ENCODE measurements at regions not wholly inside any gene's neighbourhood (a gene's known extent, or its start where the extent isn't known, plus 50 kb on each side); places are given as distances from the start of the nearest gene placed in this dataset.

DNA sequence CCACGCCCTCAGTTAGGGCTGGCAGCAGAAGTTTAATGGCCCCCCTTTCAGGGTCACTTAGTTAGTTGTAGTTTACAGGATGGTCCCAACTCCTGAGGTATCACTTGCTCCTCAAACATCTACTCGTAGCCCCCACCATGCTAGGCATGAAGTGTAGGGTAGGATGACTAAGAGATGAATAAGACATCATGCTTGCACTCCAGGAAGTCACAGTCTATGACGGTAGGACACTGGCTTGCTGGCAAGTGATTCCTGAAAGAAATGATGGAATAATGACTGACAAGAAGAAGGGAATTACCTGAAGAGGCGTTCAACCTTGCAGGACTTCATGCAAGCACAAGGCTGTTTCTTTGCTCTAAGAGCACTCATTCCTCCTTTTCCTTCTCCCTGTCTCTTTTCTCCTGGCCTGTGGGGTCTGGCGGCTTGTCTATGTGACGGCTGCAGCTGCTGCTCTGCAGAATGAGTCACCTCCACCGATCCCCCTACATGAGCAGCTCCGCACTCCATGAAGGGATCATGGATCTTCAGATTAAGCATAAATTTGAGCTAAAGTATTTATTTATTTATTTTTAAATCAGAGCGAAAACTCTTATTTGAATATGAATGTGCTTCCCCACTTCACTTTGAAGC lies 82.9 kb upstream of the BOC start:
- POLR2A ChIA-PET (ENCODE audit: partially characterized antibody): no interaction called here
- Mint-ChIP-seq H3K4me1 (peaks cover 0 to 2% (median 0%) of the 10 kb centered on the region in 4 donors), H3K9me3 (peaks cover 0 to 2% (median 0%) of the 10 kb centered on the region in 8 donors), H3K27ac (no peak overlapping the region), H3K4me3 (no peak overlapping the region), H3K27me3 (no peaks in the 10 kb centered on the region), H3K36me3 (no peaks in the 10 kb centered on the region)
- H3K4me3 ChIP-seq (ENCODE audit: low read length in 2 of 2): no peak overlapping the region
- H3K36me3 ChIP-seq (ENCODE audit: insufficient read depth, low read length): no peaks in the 10 kb centered on the region
- H3K9me3 ChIP-seq (ENCODE audit: control insufficient read depth in 1 of 2, low read length in 2 of 2): no peaks in the 10 kb centered on the region
- H3K4me1 ChIP-seq (ENCODE audit: insufficient read depth, low read length): no peaks in the 10 kb centered on the region
- intact Hi-C loops (cut with micrococcal nuclease): no loop called here
- CTCF ChIA-PET (ENCODE audit: partially characterized antibody): no interaction called here
- no peak for DNase-seq
- no peaks in the 10 kb centered on the region for H3K27me3 ChIP-seq (ENCODE audit: insufficient read depth, low read length)
- no peak overlapping the region for H3K27ac ChIP-seq (ENCODE audit: low read depth, low read length)

DNA sequence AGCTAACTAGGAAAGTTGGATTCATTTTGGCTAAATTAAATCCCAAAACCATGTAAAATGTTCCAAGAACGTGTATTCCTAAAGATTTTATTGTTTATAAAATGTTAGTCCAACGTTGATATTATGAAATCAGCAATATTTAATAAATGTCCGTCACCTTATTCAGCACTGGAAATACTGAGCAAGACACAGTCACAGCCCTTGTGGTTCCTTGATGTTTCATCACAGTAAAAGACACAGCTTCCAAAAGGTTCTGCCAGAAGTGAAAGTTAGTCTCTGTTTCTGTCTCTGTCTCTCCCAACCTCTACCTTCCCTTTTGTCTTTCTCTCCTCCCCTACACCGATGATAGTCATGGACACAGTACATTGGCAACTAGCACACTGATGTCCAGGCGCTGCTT lies 82.2 kb upstream of the BOC start:
- POLR2A ChIA-PET (ENCODE audit: partially characterized antibody): no interaction called here
- intact Hi-C loops (cut with micrococcal nuclease): no loop called here
- Mint-ChIP-seq H3K4me3 (no peak overlapping the region), H3K27ac (no peak overlapping the region), H3K9me3 (peaks cover 0 to 2% (median 0%) of the 10 kb centered on the region in 8 donors), H3K36me3 (no peaks in the 10 kb centered on the region), H3K4me1 (peaks cover 0 to 2% (median 0%) of the 10 kb centered on the region in 4 donors), H3K27me3 (no peaks in the 10 kb centered on the region)
- Histone ChIP-seq H3K4me3 (ENCODE audit: low read length in 2 of 2) (no peak overlapping the region), H3K27me3 (ENCODE audit: insufficient read depth, low read length) (no peaks in the 10 kb centered on the region), H3K36me3 (ENCODE audit: insufficient read depth, low read length) (no peaks in the 10 kb centered on the region), H3K4me1 (ENCODE audit: insufficient read depth, low read length) (no peaks in the 10 kb centered on the region), H3K27ac (ENCODE audit: low read depth, low read length) (no peak overlapping the region), H3K9me3 (ENCODE audit: control insufficient read depth in 1 of 2, low read length in 2 of 2) (no peaks in the 10 kb centered on the region)
- CTCF ChIA-PET (ENCODE audit: partially characterized antibody): no interaction called here
- no peak for DNase-seq

DNA sequence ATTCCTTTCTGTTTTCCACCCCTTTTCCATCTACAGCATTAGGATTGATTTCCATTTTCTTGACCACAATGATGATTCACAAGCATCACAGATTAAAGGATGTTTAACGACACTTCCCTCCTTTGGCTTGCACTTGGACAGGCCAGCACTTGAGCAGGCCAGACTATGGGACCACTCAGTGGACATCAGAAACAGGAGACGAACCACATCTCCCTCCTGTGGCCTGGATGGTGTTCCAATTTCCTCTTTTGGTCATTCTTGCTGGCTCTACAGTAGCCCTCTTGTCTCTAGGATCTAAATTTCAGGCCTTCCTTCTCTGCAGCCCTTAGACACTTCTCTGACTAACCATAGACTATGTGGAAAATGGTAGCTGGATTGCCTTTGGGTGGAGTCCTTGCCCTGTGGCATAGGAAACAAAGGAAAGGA lies 78.8 kb upstream of the BOC start:
- no peaks in the 10 kb centered on the region for H3K36me3 ChIP-seq (ENCODE audit: insufficient read depth, low read length)
- H3K4me3 ChIP-seq (ENCODE audit: low read length in 2 of 2): no peak overlapping the region
- no peaks in the 10 kb centered on the region for H3K36me3 Mint-ChIP-seq
- intact Hi-C loops (cut with micrococcal nuclease): no loop called here
- no peak overlapping the region for H3K27ac ChIP-seq (ENCODE audit: low read depth, low read length)
- H3K4me1 ChIP-seq (ENCODE audit: insufficient read depth, low read length): no peaks in the 10 kb centered on the region
- no peak for DNase-seq
- no peaks in the 10 kb centered on the region for H3K27me3 ChIP-seq (ENCODE audit: insufficient read depth, low read length)
- no peaks in the 10 kb centered on the region for H3K4me1 Mint-ChIP-seq
- no peaks in the 10 kb centered on the region for H3K27me3 Mint-ChIP-seq
- peaks cover 0 to 5% (median under 1%) of the 10 kb centered on the region in 8 donors for H3K9me3 Mint-ChIP-seq
- no peak overlapping the region for H3K27ac Mint-ChIP-seq
- ChIA-PET POLR2A (ENCODE audit: partially characterized antibody) (no interaction called here), CTCF (ENCODE audit: partially characterized antibody) (no interaction called here)
- H3K9me3 ChIP-seq (ENCODE audit: control insufficient read depth in 1 of 2, low read length in 2 of 2): no peaks in the 10 kb centered on the region
- H3K4me3 Mint-ChIP-seq: no peak overlapping the region

DNA sequence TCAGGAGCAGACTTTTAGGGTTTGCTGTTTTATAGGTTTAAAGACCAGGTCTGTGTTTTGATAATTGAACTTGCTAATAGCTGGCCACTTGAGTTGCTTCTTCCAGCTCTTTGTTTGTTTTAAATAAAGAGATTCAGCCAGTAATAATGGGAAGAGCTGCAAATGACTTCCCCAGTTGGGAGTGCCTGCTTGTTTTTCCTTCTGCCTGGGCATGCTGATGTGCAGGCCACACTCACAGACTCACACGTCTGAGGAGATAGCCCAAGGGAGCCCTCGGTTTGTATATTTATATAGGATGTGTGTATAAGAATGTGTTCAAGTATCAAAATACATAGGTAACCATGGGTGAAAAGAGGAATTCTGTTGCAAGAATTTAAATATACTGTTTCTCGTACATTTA lies 78.2 kb upstream of the BOC start:
- Histone ChIP-seq H3K4me3 (ENCODE audit: low read length in 2 of 2) (no peak overlapping the region), H3K4me1 (ENCODE audit: insufficient read depth, low read length) (no peaks in the 10 kb centered on the region), H3K36me3 (ENCODE audit: insufficient read depth, low read length) (no peaks in the 10 kb centered on the region), H3K27ac (ENCODE audit: low read depth, low read length) (no peak overlapping the region), H3K9me3 (ENCODE audit: control insufficient read depth in 1 of 2, low read length in 2 of 2) (no peaks in the 10 kb centered on the region), H3K27me3 (ENCODE audit: insufficient read depth, low read length) (no peaks in the 10 kb centered on the region)
- Mint-ChIP-seq H3K4me3 (no peak overlapping the region), H3K27ac (no peak overlapping the region), H3K27me3 (no peaks in the 10 kb centered on the region), H3K4me1 (no peaks in the 10 kb centered on the region), H3K36me3 (no peaks in the 10 kb centered on the region), H3K9me3 (peaks cover 0 to 7% (median under 1%) of the 10 kb centered on the region in 8 donors)
- intact Hi-C loops (cut with micrococcal nuclease): no loop called here
- ChIA-PET POLR2A (ENCODE audit: partially characterized antibody) (no interaction called here), CTCF (ENCODE audit: partially characterized antibody) (no interaction called here)
- DNase-seq: no peak

DNA sequence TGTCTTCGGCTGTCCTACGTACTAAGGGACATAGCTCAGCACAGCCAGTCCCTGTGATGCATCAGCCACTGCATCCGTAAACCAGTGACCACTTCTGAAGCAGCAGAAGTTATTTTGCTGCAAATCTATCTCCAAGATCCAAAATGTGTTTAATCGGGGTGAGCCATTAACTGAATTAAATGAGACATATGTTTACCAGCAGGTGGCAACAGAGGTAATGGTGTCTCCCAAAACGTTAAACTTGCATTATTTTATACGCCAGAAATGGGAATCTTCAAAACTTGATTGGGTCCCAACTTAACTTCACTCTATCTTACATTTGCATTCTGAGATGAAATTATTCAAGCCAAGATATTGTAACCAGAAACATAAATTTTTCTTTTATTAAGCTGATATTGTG lies 75.3 kb upstream of the BOC start:
- ChIA-PET CTCF (ENCODE audit: partially characterized antibody) (interaction anchor here (1.0 kb wide), 1 partner anchor 152 kb away, joined by 3 read pairs; no protein-coding TSS in a partner anchor), POLR2A (ENCODE audit: partially characterized antibody) (no interaction called here)
- intact Hi-C loops (cut with micrococcal nuclease): no loop called here
- Histone ChIP-seq H3K27me3 (ENCODE audit: insufficient read depth, low read length) (no peaks in the 10 kb centered on the region), H3K4me3 (ENCODE audit: low read length in 2 of 2) (no peak overlapping the region), H3K36me3 (ENCODE audit: insufficient read depth, low read length) (no peaks in the 10 kb centered on the region), H3K9me3 (ENCODE audit: control insufficient read depth in 1 of 2, low read length in 2 of 2) (no peaks in the 10 kb centered on the region), H3K4me1 (ENCODE audit: insufficient read depth, low read length) (no peaks in the 10 kb centered on the region), H3K27ac (ENCODE audit: low read depth, low read length) (no peak overlapping the region)
- no peak overlapping the region for H3K27ac Mint-ChIP-seq
- peaks cover 0 to 5% (median under 1%) of the 10 kb centered on the region in 8 donors for H3K9me3 Mint-ChIP-seq
- H3K27me3 Mint-ChIP-seq: peaks cover 0 to 2% of the 10 kb centered on the region in 2 donors
- no peak for DNase-seq
- H3K36me3 Mint-ChIP-seq: no peaks in the 10 kb centered on the region
- no peaks in the 10 kb centered on the region for H3K4me1 Mint-ChIP-seq
- no peak overlapping the region for H3K4me3 Mint-ChIP-seq

DNA sequence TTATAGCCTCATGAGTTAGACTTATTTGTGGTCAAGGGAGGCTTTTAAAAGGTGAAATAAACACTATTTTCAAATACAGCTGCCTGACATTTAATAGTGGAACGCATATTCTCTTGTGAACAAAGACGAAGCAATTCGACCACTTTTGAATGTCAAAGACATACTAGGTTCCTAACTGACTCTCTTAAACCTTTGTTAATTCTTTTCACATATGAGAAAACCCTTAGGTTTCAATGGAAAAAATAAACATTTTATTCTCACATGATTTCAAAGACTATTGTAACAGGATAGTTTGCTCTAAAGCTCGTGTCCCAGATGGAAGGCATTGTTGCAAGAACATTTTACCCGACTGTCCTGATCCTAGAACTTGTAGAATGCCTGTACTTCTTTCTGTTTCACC lies 74.8 kb upstream of the BOC start:
- Mint-ChIP-seq H3K27me3 (peaks cover 0 to 3% of the 10 kb centered on the region in 2 donors), H3K36me3 (no peaks in the 10 kb centered on the region), H3K9me3 (peaks cover 0 to 5% (median under 1%) of the 10 kb centered on the region in 8 donors), H3K4me3 (no peak overlapping the region), H3K27ac (no peak overlapping the region), H3K4me1 (no peaks in the 10 kb centered on the region)
- H3K27me3 ChIP-seq (ENCODE audit: insufficient read depth, low read length): no peaks in the 10 kb centered on the region
- intact Hi-C loops (cut with micrococcal nuclease): no loop called here
- H3K27ac ChIP-seq (ENCODE audit: low read depth, low read length): no peak overlapping the region
- no peak for DNase-seq
- H3K4me1 ChIP-seq (ENCODE audit: insufficient read depth, low read length): no peaks in the 10 kb centered on the region
- H3K36me3 ChIP-seq (ENCODE audit: insufficient read depth, low read length): no peaks in the 10 kb centered on the region
- no peak overlapping the region for H3K4me3 ChIP-seq (ENCODE audit: low read length in 2 of 2)
- H3K9me3 ChIP-seq (ENCODE audit: control insufficient read depth in 1 of 2, low read length in 2 of 2): no peaks in the 10 kb centered on the region
- POLR2A ChIA-PET (ENCODE audit: partially characterized antibody): no interaction called here
- CTCF ChIA-PET (ENCODE audit: partially characterized antibody): no interaction called here

DNA sequence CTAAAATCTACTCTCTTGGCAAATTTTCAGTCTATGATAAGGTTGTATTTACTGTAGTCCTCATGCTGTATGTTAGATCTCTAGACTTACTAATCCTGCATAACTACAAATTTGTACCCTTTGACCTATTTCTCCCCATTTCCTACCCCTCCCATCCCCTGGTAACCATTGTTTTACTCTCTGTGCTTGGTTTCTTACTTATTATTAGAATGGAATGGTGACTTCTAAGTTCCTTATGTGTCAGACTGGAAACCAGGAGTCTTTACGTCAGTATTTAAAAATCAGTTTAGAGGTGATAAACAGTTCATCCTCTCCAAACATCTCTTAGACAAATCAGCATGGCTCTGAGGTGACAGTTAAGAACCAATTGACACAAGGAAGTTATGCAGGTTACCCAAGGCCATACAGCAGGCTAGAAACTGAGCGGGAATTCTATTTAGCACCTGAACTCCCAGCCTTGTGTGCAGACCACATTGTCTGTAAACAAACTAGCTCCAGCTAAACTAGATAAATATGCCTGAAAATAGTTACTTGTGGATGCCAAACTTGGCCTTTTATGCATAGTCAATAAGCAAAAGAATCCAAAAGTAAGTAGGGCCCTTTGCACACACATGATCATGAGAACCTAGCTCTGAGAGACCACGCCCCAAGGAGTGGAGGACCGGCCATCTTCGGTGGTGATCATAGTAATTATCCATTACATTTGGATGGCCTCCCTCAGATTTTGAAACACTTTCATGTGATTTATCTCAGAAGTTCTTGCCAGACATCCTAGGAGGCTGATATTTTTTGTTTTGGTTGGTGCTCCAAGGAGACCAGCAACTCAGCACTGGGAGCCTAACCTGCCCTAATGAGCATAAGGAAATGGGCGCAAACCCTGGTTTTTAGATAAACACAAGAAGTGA lies 72.3 kb upstream of the BOC start:
- Histone ChIP-seq H3K9me3 (ENCODE audit: control insufficient read depth in 1 of 2, low read length in 2 of 2) (no peaks in the 10 kb centered on the region), H3K4me3 (ENCODE audit: low read length in 2 of 2) (no peak overlapping the region), H3K36me3 (ENCODE audit: insufficient read depth, low read length) (no peaks in the 10 kb centered on the region), H3K27ac (ENCODE audit: low read depth, low read length) (no peak overlapping the region), H3K4me1 (ENCODE audit: insufficient read depth, low read length) (no peaks in the 10 kb centered on the region), H3K27me3 (ENCODE audit: insufficient read depth, low read length) (no peaks in the 10 kb centered on the region)
- H3K27me3 Mint-ChIP-seq: peaks cover 3% of the 10 kb centered on the region in 2 donors
- H3K9me3 Mint-ChIP-seq: peaks cover 0 to 5% (median under 1%) of the 10 kb centered on the region in 8 donors
- no peak for DNase-seq
- intact Hi-C loops (cut with micrococcal nuclease): no loop called here
- POLR2A ChIA-PET (ENCODE audit: partially characterized antibody): no interaction called here
- H3K4me3 Mint-ChIP-seq: no peak overlapping the region
- CTCF ChIA-PET (ENCODE audit: partially characterized antibody): no interaction called here
- H3K4me1 Mint-ChIP-seq: no peaks in the 10 kb centered on the region
- no peaks in the 10 kb centered on the region for H3K36me3 Mint-ChIP-seq
- H3K27ac Mint-ChIP-seq: no peak overlapping the region
